MM.1S (cell line): ENCODE measurements at regions not wholly inside any gene's neighbourhood (a gene's known extent, or its start where the extent isn't known, plus 50 kb on each side); places are given as distances from the start of the nearest gene placed in this dataset.

Experiments used
- DNase-seq: peaks from one replicate; pipeline ENCODE4 v3.0.0-alpha.2; 2015
- H2AFZ ChIP-seq: fragments of 300-600 bp; sonication (generic); 2 replicates; pipeline ENCODE4 v1.6.0; 2016; ENCODE audit warnings: antibody characterized with exemption, low read length
- H3F3A ChIP-seq: fragments of 300-600 bp; sonication (generic); 2 replicates; pipeline ENCODE4 v1.6.1; 2016; ENCODE audit warnings: mild to moderate bottlenecking, antibody characterized with exemption, low read length, moderate library complexity, mixed read lengths; ENCODE audit not compliant: insufficient read depth
- H3K27ac ChIP-seq: fragments of 300-600 bp; sonication (generic); 2 replicates; pipeline ENCODE4 v1.5.1; 2016; ENCODE audit warnings: mild to moderate bottlenecking, low read length
- H3K27me3 ChIP-seq: fragments of 300-600 bp; sonication (generic); replicated peaks from 2 replicates; pipeline ENCODE4 v1.6.0; 2016; ENCODE audit warnings: low read length; ENCODE audit not compliant: insufficient read depth
- H3K36me3 ChIP-seq: fragments of 300-600 bp; sonication (generic); replicated peaks from 2 replicates; pipeline ENCODE4 v1.6.1; 2016; ENCODE audit warnings: mild to moderate bottlenecking, low read length, mixed read lengths; ENCODE audit not compliant: insufficient read depth
- H3K4me1 ChIP-seq: fragments of 300-600 bp; sonication (generic); 2 replicates; pipeline ENCODE4 v1.6.1; 2016; ENCODE audit warnings: low read length, mixed read lengths
- H3K4me2 ChIP-seq: fragments of 300-600 bp; sonication (generic); 2 replicates; pipeline ENCODE4 v1.6.0; 2016; ENCODE audit warnings: low read depth, low read length
- H3K4me3 ChIP-seq: fragments of 300-600 bp; sonication (generic); 2 replicates; pipeline ENCODE4 v1.5.1; 2016; ENCODE audit warnings: low read length, mixed read lengths
- H3K79me2 ChIP-seq: fragments of 300-600 bp; sonication (generic); 2 replicates; pipeline ENCODE4 v1.6.1; 2016; ENCODE audit warnings: mixed run types, low read length, mixed read lengths
- H3K9ac ChIP-seq: fragments of 300-600 bp; sonication (generic); 2 replicates; pipeline ENCODE4 v1.6.1; 2016; ENCODE audit warnings: low read length, mixed read lengths
- H3K9me2 ChIP-seq: fragments of 300-600 bp; sonication (generic); replicated peaks from 2 replicates; pipeline ENCODE4 v1.6.1; 2016; ENCODE audit warnings: mild to moderate bottlenecking, low read length, mixed read lengths; ENCODE audit not compliant: insufficient read depth
- H3K9me3 ChIP-seq: fragments of 300-600 bp; sonication (generic); replicated peaks from 2 replicates; pipeline ENCODE4 v1.6.1; 2016; ENCODE audit warnings: mild to moderate bottlenecking, low read length, mixed read lengths; ENCODE audit not compliant: insufficient read depth
- H4K20me1 ChIP-seq: fragments of 300-600 bp; sonication (generic); 2 replicates; pipeline ENCODE4 v1.6.1; 2016; ENCODE audit warnings: mild to moderate bottlenecking, low read length, moderate library complexity, mixed read lengths; ENCODE audit not compliant: insufficient read depth
- CTCF ChIP-seq: fragments of 300-600 bp; sonication (generic); IDR thresholded peaks from 2 replicates; pipeline ENCODE4 v1.5.1; 2016; ENCODE audit warnings: antibody characterized with exemption, low read length, mixed read lengths
- EZH2 ChIP-seq: fragments of 300-600 bp; sonication (generic); optimal IDR thresholded peaks from 2 replicates; pipeline ENCODE3; 2017; ENCODE audit warnings: low read depth, mild to moderate bottlenecking, antibody characterized with exemption, low read length, mixed read lengths
- EZH2phosphoT487 ChIP-seq: fragments of 300-600 bp; sonication (generic); IDR thresholded peaks from 2 replicates; pipeline ENCODE4 v1.6.1; 2018; ENCODE audit warnings: antibody characterized with exemption, low read length

GRCh38 chr1:200491103-200491502 lies 81.3 kb upstream of the ZNF281 start:
- H4K20me1 ChIP-seq = no peaks in the 10 kb centered on the region
- no peak overlapping the region for H3K4me2 ChIP-seq
- no peaks in the 10 kb centered on the region for H3K9me2 ChIP-seq
- no peak overlapping the region for H3K4me3 ChIP-seq
- no peaks in the 10 kb centered on the region for H3K79me2 ChIP-seq
- H3K27me3 ChIP-seq = no peaks in the 10 kb centered on the region
- no peaks in the 10 kb centered on the region for H3F3A ChIP-seq
- TF ChIP-seq CTCF = no peak
- no peak for TF ChIP-seq EZH2phosphoT487
- no peak for TF ChIP-seq EZH2
- no peaks in the 10 kb centered on the region for H3K36me3 ChIP-seq
- H3K9me3 ChIP-seq = no peaks in the 10 kb centered on the region
- no peak overlapping the region for H2AFZ ChIP-seq
- H3K27ac ChIP-seq = no peak overlapping the region
- DNase-seq = no peak
- no peak overlapping the region for H3K9ac ChIP-seq
- H3K4me1 ChIP-seq = no peaks in the 10 kb centered on the region

- Histone ChIP-seq H3K9me2 (no peaks in the 10 kb centered on the region), H2AFZ (no peak overlapping the region), H3K9ac (no peak overlapping the region), H3K4me1 (no peaks in the 10 kb centered on the region), H3K27me3 (no peaks in the 10 kb centered on the region), H3K27ac (no peak overlapping the region), H3K9me3 (no peaks in the 10 kb centered on the region), H3F3A (no peaks in the 10 kb centered on the region), H3K4me3 (no peak overlapping the region), H3K79me2 (no peaks in the 10 kb centered on the region), H3K4me2 (no peak overlapping the region), H3K36me3 (no peaks in the 10 kb centered on the region), H4K20me1 (no peaks in the 10 kb centered on the region)
- TF ChIP-seq CTCF (no peak), EZH2 (no peak), EZH2phosphoT487 (no peak)
- DNase-seq = no peak
These were observed 80.3 kb upstream of the ZNF281 start for GRCh38 chr1:200490183-200490582.

DNA sequence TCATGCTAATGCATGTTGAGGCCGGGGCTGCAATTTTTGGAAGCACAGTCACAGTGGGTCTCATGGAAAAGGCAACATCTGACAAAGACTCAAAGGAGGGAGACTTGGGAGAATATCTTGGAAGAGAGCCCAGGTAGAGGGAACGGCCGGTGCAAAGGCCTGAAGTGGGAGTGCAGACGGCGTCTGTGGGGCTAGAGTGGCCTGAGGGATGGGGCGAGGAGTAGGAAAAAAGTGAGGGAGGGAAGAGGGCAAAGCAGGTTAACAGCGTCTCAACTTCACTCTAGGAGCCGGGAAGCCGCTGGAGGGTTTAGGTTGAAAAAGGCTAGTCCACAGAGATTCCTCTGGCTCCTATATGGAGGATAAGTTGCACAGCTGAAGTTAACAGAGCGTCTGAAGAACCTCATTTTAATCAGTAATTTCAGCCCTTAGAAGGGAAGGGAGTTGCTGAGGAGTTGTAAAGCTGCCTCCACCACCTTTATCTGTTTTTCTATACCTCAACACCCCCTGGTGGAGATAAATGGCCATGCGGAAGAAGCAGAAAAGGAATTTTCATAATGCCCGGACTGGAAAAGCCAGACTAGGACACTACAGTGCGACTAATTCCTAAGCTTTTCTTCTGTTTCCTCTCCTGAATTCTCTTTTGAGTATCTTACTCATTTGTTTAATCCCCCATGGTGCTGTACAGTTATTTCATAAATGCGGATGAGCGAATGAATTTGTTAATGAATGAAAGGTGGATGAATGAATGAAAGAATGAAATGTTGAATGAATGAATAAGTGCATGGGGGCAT lies 78.7 kb upstream of the ZNF281 start:
- H3K4me3 ChIP-seq = no peak overlapping the region
- H3K9me3 ChIP-seq = no peaks in the 10 kb centered on the region
- H3K4me2 ChIP-seq = no peak overlapping the region
- no peaks in the 10 kb centered on the region for H4K20me1 ChIP-seq
- peak; percentile 69 for DNase-seq
- no peaks in the 10 kb centered on the region for H3K27me3 ChIP-seq
- H3K79me2 ChIP-seq = no peaks in the 10 kb centered on the region
- H3K9me2 ChIP-seq = no peaks in the 10 kb centered on the region
- no peak overlapping the region for H3K27ac ChIP-seq
- no peaks in the 10 kb centered on the region for H3K36me3 ChIP-seq
- peak; percentile 94 for TF ChIP-seq CTCF
- no peak for TF ChIP-seq EZH2
- no peak for TF ChIP-seq EZH2phosphoT487
- H3F3A ChIP-seq = no peaks in the 10 kb centered on the region
- H2AFZ ChIP-seq = no peak overlapping the region
- no peaks in the 10 kb centered on the region for H3K4me1 ChIP-seq
- H3K9ac ChIP-seq = no peak overlapping the region
